CD4-positive, alpha-beta T cell (primary cell): ENCODE measurements at regions not wholly inside any gene's neighbourhood (a gene's known extent, or its start where the extent isn't known, plus 50 kb on each side); places are given as distances from the start of the nearest gene placed in this dataset.

ENCODE experiments used
- ATAC-seq: fragments of 200-7000 bp; cut with Tn5 transposase; one replicate; pipeline ENCODE4 v1.10.0; 2022; ENCODE audit warnings: mild to moderate bottlenecking; ENCODE audit not compliant: poor library complexity
- CTCF ChIA-PET: fragments of 350-600 bp; sonication (Branson Sonifier 250); formaldehyde crosslinking; loops from one replicate; lab custom pipeline; 2021; ENCODE audit warnings: antibody characterized with exemption, inconsistent platforms; lab: Charles Lee
- POLR2A ChIA-PET: fragments of 350-600 bp; sonication (Branson Sonifier 250); formaldehyde crosslinking; loops from one replicate; lab custom pipeline; 2021; ENCODE audit warnings: antibody characterized with exemption, inconsistent platforms; lab: Charles Lee
- DNase-seq, 14 experiments: peaks; one replicate each; pipeline ENCODE4 v3.0.0-alpha.2; 2013 to 2020; ENCODE audit warnings: mixed read lengths in 2 of 14
- H3K27ac ChIP-seq, 2 donors: one replicate each; pipeline versions ENCODE4 v1.5.1 to v1.7.0; 2013; ENCODE audit warnings: low read length in 2 of 2, low read depth in 1 of 2, mild to moderate bottlenecking in 1 of 2
- H3K27me3 ChIP-seq, 2 experiments: 1 replicate in 1 of 2; 2 replicates in 1 of 2; pipeline versions ENCODE4 v1.6.1 to v1.7.0; 2013; ENCODE audit warnings: low read length in 2 of 2, control low read depth in 1 of 2, mild to moderate bottlenecking in 1 of 2, moderate library complexity in 1 of 2; ENCODE audit not compliant: insufficient read depth in 2 of 2, control insufficient read depth in 1 of 2
- H3K36me3 ChIP-seq: one replicate; pipeline ENCODE4 v1.6.1; 2013; ENCODE audit warnings: low read length, control low read depth; ENCODE audit not compliant: insufficient read depth
- H3K4me1 ChIP-seq: one replicate; pipeline ENCODE4 v1.6.1; 2013; ENCODE audit warnings: low read length, control low read depth; ENCODE audit not compliant: insufficient read depth
- H3K4me3 ChIP-seq: one replicate; pipeline ENCODE4 v1.5.1; 2013; ENCODE audit warnings: mild to moderate bottlenecking, low read length, moderate library complexity
- H3K9me3 ChIP-seq, 2 experiments: 1 replicate in 1 of 2; 2 replicates in 1 of 2; pipeline versions ENCODE4 v1.6.1 to v1.7.0; 2013; ENCODE audit warnings: low read length in 2 of 2, mild to moderate bottlenecking in 2 of 2, control low read depth in 1 of 2, moderate library complexity in 1 of 2; ENCODE audit not compliant: control insufficient read depth in 1 of 2, insufficient read depth in 1 of 2
- H3K27ac Mint-ChIP-seq: one replicate; pipeline ENCODE4 v1.8.0; 2020; ENCODE audit warnings: mixed read lengths
- H3K27me3 Mint-ChIP-seq: one replicate; pipeline ENCODE4 v1.8.0; 2021; ENCODE audit warnings: mixed read lengths
- H3K36me3 Mint-ChIP-seq: one replicate; pipeline ENCODE4 v1.8.0; 2021; ENCODE audit warnings: low read depth, mixed read lengths
- H3K4me1 Mint-ChIP-seq: one replicate; pipeline ENCODE4 v1.8.0; 2021; ENCODE audit warnings: low read depth, mixed read lengths
- H3K4me3 Mint-ChIP-seq: one replicate; pipeline ENCODE4 v1.8.0; 2020; ENCODE audit warnings: mild to moderate bottlenecking, mixed read lengths
- H3K9me3 Mint-ChIP-seq: one replicate; pipeline ENCODE4 v1.8.0; 2020; ENCODE audit warnings: mixed read lengths
- CTCF ChIP-seq: fragments of 200-600 bp; IDR thresholded peaks from one replicate; pipeline ENCODE4 v1.8.0; 2022; ENCODE audit warnings: antibody characterized with exemption, mild to moderate bottlenecking
- intact Hi-C, 2 experiments: fragments of 100-400 bp; cut with DNase I in 1 of 2; cut with micrococcal nuclease in 1 of 2; formaldehyde crosslinking; loops; one replicate each; pipeline versions ENCODE4 v1.15.1 to v1.9.0; 2023 to 2025; cut with DNase I, micrococcal nuclease

DNA sequence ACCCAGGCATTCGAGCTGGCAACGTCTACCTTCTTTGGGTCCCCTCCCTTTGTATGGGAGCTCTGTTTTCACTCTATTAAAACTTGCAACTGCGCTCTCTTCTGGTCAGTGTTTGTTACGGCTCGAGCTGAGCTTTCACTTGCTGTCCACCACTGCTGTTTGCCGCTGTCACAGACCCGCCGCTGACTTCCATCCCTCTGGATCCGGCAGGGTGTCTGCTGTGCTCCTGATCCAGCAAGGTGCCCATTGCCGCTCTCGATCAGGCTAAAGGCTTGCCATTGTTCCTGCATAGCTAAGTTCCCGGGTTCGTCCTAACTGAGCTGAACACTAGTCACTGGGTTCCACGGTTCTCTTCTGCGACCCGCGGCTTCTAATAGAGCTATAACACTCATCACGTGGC is 183.5 kb upstream of the GALNTL6 start:
- H3K4me1 Mint-ChIP-seq: no peaks in the 10 kb centered on the region
- ATAC-seq (no peak), DNase-seq (no peak)
- Histone ChIP-seq H3K9me3 (peaks cover 0 to 5% of the 10 kb centered on the region in 2 experiments), H3K27ac (no peak overlapping the region), H3K36me3 (no peaks in the 10 kb centered on the region), H3K4me1 (no peaks in the 10 kb centered on the region), H3K4me3 (no peak overlapping the region), H3K27me3 (no peaks in the 10 kb centered on the region)
- intact Hi-C loops: no loop called here
- TF ChIP-seq CTCF: no peak
- no peaks in the 10 kb centered on the region for H3K36me3 Mint-ChIP-seq
- no peak overlapping the region for H3K27ac Mint-ChIP-seq
- peaks cover 2% of the 10 kb centered on the region for H3K9me3 Mint-ChIP-seq
- no peak overlapping the region for H3K4me3 Mint-ChIP-seq
- ChIA-PET POLR2A (interaction anchor here (0.7 kb wide), 1 partner anchor 1287 kb away, joined by 4 read pairs; no protein-coding TSS in a partner anchor), CTCF (no interaction called here)
- no peaks in the 10 kb centered on the region for H3K27me3 Mint-ChIP-seq

DNA sequence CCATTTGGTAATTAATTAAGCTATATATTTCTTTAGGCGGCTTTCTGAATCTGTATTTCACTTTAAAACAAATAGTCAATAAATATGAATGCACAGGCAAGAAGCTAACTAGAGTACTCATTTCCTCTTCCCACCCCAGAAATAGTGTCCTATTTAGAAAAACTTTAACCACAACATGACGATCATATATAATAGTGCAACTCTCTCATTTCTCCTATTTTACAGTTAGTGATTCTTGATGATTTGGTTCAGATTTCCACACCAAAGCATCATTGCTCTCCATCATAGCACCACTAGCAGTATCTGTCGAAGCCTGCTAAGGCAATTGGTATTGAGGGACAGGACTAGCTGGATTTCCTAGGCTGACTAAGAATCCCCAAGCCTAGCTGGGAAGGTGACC is 184.0 kb upstream of the GALNTL6 start:
- H3K4me3 Mint-ChIP-seq: no peak overlapping the region
- no peaks in the 10 kb centered on the region for H3K36me3 Mint-ChIP-seq
- Histone ChIP-seq H3K27ac (no peak overlapping the region), H3K4me1 (no peaks in the 10 kb centered on the region), H3K4me3 (no peak overlapping the region), H3K9me3 (peaks cover 0 to 5% of the 10 kb centered on the region in 2 experiments), H3K27me3 (no peaks in the 10 kb centered on the region), H3K36me3 (no peaks in the 10 kb centered on the region)
- no peak overlapping the region for H3K27ac Mint-ChIP-seq
- DNase-seq: no peak
- TF ChIP-seq CTCF: no peak
- no peak for ATAC-seq
- H3K9me3 Mint-ChIP-seq: peaks cover 2% of the 10 kb centered on the region
- H3K4me1 Mint-ChIP-seq: no peaks in the 10 kb centered on the region
- POLR2A ChIA-PET: no interaction called here
- CTCF ChIA-PET: no interaction called here
- intact Hi-C loops: no loop called here
- no peaks in the 10 kb centered on the region for H3K27me3 Mint-ChIP-seq

GRCh38 chr4:171626554-171626953 is 186.7 kb upstream of the GALNTL6 start:
- Mint-ChIP-seq H3K4me3 (no peak overlapping the region), H3K9me3 (peaks cover 2% of the 10 kb centered on the region), H3K36me3 (no peaks in the 10 kb centered on the region), H3K27ac (no peak overlapping the region), H3K4me1 (no peaks in the 10 kb centered on the region), H3K27me3 (no peaks in the 10 kb centered on the region)
- Histone ChIP-seq H3K27ac (no peak overlapping the region), H3K27me3 (no peaks in the 10 kb centered on the region), H3K4me1 (no peaks in the 10 kb centered on the region), H3K9me3 (peaks cover 5% of the 10 kb centered on the region in 2 experiments), H3K36me3 (no peaks in the 10 kb centered on the region), H3K4me3 (no peak overlapping the region)
- CTCF ChIA-PET: interaction anchor here (0.6 kb wide), 1 partner anchor 36 kb away, joined by 3 read pairs; no protein-coding TSS in a partner anchor
- ATAC-seq (no peak), DNase-seq (no peak)
- POLR2A ChIA-PET: no interaction called here
- no peak for TF ChIP-seq CTCF
- intact Hi-C loops: no loop called here
